Stimulated activated CD8-positive, alpha-beta memory T cell treated with anti-CD3 and anti-CD28 coated beads, Interleukin-15, amount 100 ng/mL, for 1 hour (primary cell): ENCODE measurements at regions not wholly inside any gene's neighbourhood (a gene's known extent, or its start where the extent isn't known, plus 50 kb on each side); places are given as distances from the start of the nearest gene placed in this dataset.

Experiments used
- DNase-seq: peaks from one replicate; pipeline ENCODE4 v3.0.0-alpha.2; 2020; ENCODE audit warnings: low read depth

- DNase-seq: no peak
Measured at GRCh38 chr15:26374806-26375205, 398.1 kb downstream of the GABRB3 start.

GRCh38 chr15:26372706-26373105, 400.2 kb downstream of the GABRB3 start:
- DNase-seq: no peak

DNA sequence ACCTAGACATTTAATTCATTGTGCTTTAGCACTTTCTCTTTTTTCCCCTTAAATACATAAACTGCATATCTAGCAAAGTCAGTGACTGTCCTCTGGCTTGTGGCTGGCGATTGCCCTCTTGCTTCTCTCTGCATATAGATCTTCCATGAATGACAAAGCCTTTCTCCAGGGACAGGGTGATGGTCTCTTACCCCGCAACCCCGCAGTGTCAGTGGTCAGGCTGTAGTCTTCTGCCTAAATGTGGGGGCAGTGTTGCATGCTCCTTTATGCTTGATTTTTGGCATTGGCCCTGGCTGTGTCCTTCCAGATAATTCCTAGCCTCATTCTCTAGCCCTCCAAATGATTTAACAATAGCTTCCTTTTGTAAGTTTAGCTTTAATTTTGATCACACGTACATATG, 407.8 kb downstream of the GABRB3 start:
- DNase-seq: no peak

GRCh38 chr15:26359855-26360254, 413.0 kb downstream of the GABRB3 start:
- no peak for DNase-seq

- DNase-seq: no peak
Measured at GRCh38 chr15:26358708-26359107, 414.2 kb downstream of the GABRB3 start.

- no peak for DNase-seq
Measured at GRCh38 chr15:26357653-26358052, 415.2 kb downstream of the GABRB3 start.

DNA sequence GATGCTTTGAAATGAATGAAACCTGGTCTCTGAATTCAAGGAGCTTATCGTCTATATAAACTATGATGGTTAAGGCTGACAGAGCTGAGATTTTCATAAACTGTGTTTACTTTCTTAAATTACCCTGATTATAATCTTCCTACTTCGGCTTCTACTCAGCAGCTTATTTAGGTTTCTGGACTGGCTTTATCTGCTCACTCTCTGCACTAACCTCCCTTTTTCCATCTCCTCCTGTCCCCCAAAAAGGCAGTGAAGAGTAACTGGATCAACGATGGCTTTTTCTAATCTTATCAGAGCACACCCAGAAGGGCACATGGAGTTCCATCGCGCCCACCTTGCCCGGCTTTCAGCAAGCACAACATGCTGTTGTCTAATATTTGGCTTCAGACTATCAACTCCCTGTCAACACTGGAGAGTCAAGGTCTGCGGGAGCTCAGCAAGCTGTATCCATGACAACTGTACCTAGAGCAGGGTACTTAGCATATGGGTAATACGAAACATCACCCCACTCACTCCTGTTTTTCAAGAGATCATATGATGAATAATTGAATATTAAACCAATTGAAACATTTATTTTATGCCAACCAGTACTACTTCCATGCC, 417.3 kb downstream of the GABRB3 start:
- DNase-seq: no peak

DNA sequence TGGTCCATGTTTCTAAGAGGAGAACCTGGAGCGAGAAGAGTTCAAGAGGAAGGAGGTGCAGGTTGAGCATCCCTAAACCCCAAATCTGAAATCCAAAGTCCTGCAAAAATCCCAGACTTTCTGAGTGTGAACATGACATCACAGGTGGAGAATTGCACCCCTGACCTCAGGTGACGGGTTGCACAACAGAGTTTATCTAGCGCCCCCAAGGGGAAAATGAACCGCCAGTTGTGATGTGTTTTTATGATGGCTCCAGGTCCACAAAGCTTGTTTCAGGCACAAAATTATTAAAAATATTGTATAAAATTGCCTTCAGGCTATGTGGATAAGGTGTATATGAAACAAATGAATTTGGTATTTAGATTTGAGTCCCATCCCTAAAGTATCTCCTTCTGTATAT, 420.0 kb downstream of the GABRB3 start:
- no peak for DNase-seq

DNA sequence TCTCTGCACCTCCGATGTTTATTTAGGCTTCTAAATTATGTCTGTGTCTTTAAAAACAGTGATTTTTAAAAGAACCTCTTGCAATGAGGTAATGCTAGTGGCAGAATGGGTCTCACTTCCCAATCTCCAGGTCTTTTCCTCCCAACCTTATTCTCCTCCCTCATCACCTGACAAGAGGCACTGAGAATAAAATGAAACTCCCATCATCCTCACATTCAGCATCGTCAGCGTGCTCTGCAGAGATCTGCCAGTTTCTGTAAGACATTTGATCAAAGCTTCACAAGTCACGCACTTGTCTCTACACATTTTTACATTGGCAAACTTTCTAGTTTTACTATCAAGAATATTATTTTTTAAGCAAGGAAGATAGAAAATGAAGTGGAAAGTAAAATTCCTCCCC, 420.5 kb downstream of the GABRB3 start:
- no peak for DNase-seq

DNA sequence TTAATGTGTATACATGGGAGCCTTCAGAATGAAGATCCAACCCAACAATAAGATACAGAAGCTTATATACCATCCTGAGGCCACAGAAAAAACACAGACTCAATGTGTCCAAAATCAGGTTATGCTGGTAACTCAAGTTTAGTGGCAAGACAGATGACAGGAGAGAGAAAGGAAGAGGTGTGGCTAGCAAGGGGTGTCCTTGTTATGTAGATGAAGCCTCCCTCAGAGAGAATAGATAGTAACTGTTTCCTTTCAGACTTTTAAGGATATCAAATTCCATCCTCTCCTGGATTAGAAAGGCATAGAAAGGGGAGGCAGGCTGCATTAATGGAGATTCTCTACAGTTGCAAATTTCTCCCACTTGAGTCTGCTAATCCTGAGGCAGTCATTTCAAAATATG, 447.4 kb downstream of the GABRB3 start:
- DNase-seq: no peak

DNA sequence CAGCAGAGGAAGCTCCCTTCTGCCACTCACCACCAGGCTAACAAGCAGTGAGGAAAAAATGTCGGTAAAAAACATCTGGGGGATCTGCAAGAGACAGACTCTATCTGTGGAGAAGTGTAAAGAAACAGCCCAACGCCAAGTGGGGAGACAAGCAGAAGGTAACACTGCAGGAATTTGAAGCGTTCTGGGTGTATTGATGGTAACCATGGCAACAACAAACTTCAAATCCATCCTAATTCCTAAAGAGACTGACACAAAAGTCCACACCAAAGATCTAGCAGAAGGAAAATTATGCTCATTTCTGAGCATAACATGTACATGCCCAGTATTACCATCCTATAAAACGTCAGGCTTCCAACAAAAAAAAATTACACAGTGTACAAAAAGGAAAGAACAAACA, 449.3 kb downstream of the GABRB3 start:
- DNase-seq: no peak

- no peak for DNase-seq
Measured at GRCh38 chr15:26318689-26319088, 454.2 kb downstream of the GABRB3 start.

DNA sequence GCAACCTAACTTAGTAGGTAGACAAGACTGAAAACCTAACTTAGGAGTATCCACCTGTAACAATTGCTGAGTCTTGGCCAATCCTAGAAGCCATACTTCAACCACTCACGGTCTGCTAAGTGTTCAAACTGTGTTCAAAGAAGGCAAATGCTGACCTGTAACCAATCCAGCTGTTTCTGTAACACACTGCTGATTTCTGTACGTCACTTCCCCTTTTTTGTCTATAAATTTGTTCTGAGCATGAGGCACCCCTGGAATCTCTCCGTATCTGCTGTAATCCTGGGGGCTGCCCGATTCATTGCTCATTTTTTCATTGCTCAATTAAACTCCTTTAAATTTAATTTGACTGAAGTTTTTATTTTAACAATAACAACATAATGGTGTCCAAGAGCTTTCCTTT, 451.4 kb upstream of the ATP10A start:
- no peak for DNase-seq

DNA sequence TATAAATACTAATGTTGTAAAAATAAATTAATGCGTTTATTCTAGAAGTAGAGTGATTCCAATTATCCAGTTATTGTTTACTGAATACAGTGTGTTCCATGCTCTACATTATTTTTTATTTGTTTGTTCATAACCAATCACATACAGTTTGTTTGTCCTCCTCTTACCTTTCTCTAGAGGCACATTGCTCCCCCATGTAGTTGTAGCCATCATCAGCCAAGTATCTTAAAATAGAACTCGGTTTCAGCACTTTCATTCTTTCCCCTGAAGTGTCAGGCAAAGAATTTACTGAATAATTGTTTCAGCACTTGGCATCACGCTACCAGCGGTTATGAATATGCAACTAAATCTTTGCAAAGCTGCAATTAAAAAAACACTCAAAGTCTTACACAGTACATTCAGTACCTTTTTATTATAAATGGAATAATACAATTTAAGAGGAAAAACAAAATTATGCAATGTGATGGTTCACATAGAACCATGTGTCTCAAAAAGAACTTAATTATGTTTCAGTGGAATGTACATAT, 448.6 kb upstream of the ATP10A start:
- no peak for DNase-seq

DNA sequence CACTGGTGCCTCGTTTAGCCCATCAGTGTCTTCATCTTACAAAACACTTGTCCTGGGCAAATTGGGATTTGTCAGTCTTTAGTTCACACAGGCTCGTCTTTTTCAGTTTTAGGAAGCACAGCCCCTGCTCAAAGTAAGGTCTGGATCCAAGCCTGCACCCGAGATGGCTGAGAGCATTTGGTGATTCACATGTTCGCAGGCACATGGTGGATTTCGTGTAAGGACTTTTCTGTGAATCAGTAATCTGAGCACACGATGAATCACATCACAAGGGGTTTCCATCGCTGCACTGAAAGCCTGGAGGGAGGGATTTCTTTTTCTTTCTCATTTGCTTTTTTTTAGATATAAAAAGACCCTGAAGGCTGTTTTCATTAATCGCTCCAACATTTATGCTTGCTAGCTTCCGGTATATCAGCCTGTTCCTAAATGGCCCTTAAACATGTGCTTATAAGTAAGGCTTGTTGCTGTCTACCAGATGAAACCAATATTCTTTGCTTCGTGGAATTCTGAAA, 435.6 kb upstream of the ATP10A start:
- no peak for DNase-seq

DNA sequence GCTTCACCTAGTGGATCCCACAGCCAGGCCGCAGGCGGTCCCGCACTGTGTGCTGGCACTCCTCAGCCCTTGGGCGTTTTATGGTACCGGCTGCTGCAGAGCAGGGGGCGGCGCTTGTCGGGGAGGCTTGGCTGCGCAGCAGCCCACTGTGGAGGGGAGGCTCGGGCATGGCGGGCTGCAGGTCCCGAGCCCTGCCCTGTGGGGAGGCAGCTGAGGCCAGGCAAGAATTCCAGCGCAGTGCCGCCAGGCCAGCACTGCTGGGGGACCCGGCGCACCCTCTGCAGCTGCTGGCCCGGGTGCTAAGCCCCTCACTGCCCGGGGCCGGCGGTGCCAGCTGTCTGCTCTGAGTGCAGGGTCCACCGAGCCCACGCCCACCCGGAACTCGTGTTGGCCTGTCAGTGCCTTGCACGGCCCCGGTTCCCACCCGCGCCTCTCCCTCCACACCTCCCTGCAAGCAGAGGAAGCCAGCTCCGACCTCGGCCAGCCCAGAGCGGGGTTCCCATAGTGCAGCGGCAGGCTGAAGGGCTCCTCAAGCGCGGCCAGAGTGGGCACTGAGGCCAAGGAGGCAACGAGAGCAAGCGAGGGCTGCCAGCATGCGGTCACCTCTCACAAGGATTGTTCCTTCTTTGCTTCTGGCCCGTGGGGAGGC, 435.0 kb upstream of the ATP10A start:
- DNase-seq: no peak

DNA sequence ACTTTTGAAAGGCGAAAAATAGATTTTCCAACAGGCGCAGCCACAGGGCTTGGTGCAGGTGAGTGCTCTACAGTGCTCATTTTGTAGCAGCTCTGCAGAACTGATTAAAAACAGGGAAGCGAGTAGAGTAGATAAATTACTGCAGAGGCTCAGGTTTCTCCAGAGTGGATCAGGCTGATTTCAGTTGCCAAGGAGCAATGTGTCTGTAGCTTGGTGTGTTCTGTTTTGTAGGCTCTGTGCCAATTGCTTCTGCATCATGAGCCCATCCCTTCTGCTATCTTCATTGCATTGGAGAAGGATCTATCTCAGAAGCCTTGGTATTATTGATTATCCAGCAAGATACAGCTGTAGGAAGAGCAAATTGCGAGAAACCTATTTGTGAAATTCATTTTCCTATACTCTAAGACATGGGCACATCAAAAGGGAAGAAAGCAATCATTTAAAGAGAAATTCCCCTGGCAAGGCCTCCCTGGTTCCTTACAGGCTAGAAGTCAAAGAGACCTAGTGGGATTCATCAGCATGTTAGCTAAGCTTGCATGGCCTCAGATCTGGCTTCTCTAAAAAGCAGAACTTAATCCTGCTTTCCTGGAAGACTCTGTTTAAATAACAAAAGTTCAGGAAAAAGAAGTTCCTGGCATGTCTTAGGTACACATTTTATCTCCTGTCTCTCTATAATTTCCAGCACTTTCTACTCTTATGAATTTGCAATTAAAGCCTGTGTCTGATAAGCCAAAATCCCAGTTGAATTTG, 432.4 kb upstream of the ATP10A start:
- DNase-seq: no peak

- DNase-seq: no peak
Measured at GRCh38 chr15:26294059-26294689, 431.0 kb upstream of the ATP10A start.

DNA sequence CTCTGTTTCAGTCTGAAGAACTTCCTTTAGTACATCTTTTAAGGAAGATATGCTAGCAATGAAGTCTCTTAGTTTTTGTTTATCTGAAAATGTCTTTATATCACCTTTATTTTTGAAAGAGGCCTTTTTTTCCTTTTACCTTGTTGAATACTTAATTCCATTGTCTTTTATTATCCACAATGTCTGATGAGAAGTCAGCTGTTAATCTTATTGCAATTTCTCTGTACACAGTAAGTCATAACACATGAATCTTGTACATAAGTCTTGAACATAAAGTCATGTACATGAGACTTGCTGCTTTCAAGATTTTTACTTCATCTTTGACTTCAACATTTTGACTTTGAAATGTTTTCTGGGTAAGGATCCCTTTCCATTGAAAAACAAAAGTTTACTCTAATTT, 424.3 kb upstream of the ATP10A start:
- no peak for DNase-seq

- DNase-seq: no peak
Measured at GRCh38 chr15:26280281-26280680, 417.2 kb upstream of the ATP10A start.

GRCh38 chr15:26261966-26262365, 398.8 kb upstream of the ATP10A start:
- DNase-seq: no peak

DNA sequence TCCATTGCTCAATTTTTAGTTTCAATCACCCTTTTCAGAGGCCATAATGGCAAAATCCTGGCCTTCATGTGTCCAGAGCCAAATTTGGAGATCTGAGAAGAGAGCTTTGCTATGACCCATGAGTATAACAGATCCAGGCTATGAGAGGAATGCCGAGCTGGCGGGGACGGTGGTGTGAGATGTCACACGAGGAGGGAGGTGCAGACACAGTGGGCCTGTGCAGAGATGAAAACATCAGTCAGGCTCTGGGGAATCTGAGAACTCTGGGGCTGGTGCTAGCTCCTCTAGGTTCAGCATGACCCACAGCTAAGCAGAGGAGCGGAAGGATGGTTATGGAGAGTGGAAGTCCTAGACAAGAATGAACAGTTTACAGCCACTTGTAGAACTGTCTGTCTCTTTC, 398.3 kb upstream of the ATP10A start:
- no peak for DNase-seq
